HG03521 (cell line): ENCODE measurements at regions not wholly inside any gene's neighbourhood (a gene's known extent, or its start where the extent isn't known, plus 50 kb on each side); places are given as distances from the start of the nearest gene placed in this dataset.

ENCODE experiments used
- ATAC-seq: cut with Tn5 transposase; IDR thresholded peaks from one replicate; pipeline ENCODE4 v1.9.1; 2021; ENCODE audit warnings: mild to moderate bottlenecking, moderate library complexity; ENCODE audit not compliant: unreplicated experiment

DNA sequence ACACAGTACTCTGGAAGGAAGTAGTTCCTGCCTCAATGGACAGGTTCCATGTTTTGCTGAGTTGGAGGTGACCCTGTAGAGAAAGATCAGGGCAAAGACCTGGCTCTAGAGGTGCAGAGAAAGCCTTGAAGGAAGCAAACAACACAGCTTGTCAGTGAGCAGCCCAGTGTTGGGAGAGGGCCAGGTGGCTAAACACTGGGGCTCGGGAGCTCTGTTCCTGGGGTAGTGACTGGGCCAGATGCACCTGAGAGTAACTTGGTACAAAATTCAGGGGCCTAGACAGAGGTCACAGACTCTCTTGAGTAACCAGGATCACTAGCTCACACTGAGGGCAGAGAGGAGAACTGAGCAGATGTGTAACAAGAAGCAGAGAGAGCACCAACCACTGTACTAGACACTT is 138.4 kb upstream of the NALF2 start:
- ATAC-seq, result no peak

DNA sequence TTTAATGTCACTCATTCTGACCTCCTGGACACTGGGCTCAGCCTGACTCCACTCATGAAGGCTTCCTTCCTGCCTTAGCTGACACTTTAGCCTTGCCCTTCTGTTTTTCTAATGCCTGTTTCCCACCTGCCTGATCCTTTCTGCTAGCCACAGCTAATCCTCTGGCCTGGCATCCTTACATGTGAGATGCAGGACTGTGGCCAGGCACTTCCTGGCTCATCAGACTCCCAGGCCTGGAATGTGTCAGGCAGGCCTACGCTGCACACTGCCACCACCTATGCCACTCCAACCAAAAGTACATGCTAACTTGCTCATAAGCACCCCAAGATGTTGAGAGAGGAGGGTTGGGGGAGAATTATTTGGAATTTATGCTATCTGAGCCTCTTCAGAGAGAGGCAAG is 138.8 kb upstream of the NALF2 start:
- ATAC-seq, result no peak

DNA sequence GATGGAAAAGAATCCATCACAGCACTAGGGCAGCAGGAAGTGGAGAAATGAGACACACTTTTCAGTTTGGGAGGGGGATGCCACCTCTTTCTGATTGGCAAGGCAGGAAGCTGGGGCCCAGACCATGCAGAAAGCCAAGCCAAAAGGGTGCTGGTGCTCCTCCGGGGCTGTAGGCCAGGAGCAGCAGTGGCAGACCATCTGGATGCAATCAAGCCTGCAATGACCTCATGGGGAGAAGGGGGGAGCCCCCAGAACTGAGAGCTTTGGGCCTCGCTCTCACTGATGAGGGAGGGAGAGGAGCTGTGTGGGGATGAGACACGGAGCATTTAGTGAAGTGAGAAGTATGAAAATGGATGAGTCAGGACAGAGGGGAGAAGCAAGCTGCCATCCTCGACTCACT is 141.3 kb upstream of the NALF2 start:
- ATAC-seq, result no peak

DNA sequence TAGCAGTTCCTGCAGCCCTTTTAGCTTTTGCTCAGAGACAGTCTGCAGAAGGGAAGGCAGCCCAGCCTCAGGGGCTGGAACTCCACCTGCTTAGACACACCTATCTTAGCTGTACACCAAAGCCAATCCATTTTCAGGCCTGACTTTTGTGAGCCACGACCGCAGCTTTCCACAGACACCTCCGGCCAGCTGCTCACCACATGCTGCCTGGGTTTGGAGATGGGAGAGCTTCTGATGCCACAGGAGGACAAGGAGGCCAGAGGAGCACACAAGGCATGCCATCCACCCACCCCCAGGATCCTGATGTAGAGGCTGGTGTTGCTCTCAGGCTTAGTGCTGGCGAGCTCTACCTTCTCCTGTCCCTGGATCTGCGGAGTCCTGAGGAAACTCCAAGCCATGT is 141.8 kb upstream of the NALF2 start:
- no peak for ATAC-seq

DNA sequence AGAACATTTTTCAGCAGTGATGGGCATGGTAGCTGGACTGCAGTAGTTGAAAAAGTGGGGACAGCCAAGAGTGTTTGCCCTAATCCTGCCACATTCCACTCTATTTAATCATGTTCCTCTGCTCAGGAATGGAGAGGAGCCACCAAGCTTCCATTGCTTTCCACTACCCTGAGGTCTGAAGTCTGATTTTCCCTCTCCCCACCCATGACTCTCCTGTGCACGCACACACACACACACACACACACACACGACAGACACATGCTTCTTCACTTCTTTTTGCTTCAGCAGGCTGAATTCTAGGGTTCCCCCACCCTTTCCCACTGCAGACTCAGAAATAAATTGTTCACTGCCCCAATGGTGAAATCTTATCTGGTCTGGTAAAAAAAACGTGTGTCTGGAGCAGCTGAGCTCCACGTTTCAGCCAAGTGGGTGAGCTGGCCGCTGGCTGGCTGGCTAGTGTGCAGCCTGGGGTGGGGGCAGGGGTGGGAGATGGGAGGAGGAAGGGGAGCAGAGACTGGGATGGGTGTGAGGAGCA is 142.7 kb upstream of the NALF2 start:
- ATAC-seq, result no peak

DNA sequence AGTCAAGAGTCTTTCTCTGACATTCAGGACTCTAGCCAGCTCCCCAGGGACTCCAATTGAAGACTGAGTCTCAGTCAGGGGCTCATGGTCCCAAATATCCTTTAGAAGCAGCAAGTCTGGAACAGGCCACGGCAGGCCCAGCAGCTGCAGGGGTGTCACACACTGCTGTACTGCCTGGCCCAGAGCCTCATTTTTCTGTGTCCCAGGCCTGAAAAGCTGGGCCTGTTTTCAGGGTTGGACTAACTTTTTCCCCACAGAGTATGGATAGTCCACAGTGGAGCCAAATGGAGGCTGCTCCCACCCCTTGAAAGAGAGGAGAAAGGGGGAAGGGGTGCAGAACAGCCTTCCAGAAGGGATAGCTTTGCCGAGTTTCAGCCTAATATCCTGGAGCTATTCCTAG is 146.8 kb upstream of the NALF2 start:
- ATAC-seq, result no peak

DNA sequence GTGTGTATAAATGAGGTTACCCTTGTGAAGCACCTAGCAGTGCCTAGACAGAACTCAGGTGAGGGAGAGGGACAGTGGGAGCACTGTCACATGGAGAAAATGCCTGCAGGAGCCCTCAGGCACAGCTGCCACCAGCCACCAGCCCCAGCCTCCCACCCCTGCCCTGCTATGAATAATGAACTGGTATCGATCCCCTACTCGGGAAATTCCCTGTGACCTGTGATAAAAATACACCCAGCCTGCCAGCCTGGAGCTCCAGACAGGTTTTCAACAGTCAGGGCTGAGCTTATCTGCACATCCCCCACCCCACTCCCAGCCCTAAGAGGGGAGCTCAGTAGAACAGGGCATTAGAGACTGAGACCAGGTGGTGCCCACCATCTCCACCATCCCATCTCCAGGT is 159.6 kb upstream of the PJA1 start:
- ATAC-seq, result no peak

DNA sequence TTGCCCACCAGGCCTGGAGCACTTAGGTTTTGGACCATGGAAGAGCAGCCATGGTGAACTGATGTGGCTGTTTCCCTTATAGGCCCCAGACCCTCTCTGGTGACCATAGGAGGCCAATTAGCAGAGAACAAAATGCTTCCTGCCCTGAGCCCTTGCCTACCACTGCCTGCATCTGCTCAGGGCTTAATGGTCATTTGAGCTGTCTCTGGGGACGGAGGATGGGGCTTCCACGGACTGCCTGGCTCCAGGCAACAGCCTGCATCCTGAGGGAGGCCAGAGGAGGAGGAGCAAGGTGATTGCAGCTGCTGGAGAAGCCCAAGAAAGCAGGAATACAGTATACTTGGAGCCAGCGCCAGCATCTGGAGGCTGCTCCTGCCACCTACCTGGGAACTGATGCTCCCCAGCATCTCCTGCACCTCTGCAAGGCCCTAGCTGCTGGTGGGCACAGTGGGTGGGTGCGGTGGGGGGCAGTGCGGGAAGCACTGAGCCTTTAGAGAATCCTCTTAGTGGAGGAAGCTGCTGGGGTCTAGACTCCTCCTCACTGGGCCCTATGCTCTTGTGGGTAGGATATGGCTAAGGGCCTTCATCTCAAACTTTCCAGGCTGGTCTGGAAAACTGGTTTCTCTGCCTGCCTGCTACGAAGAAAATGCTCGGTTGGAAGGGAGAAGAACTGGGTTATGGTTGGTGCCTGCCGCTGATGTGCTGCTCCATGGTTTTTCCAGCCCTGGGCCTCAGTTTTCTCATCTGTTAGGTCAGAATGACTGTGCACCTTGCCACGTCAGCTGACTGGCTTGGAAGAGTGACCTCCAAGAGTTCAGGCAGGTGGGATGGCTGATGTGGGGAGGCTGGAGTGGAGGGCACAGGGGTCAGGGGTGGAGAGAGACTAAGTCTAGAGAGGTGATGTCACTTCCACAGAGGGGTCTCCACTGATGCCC is 158.8 kb upstream of the PJA1 start:
- ATAC-seq, result no peak

DNA sequence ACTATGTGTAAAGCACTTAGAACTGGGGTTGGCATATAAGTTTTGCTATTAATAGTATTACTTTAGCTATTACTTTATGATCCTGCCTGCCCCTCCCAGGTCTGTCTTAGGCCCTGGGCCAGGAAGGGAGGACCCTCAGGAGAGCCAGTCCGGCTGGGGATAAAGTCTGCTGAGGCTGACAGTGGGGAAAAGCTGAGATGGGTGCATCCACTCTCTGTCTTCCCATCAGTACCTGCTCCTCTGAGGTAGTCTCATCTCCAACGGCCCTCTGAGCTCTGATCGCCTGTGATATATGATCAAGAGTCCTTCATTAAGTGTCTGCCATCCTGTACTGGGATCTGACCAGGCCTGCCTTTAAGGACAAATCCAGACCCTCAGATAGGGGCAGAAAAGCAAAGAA is 156.5 kb upstream of the PJA1 start:
- ATAC-seq, result no peak

DNA sequence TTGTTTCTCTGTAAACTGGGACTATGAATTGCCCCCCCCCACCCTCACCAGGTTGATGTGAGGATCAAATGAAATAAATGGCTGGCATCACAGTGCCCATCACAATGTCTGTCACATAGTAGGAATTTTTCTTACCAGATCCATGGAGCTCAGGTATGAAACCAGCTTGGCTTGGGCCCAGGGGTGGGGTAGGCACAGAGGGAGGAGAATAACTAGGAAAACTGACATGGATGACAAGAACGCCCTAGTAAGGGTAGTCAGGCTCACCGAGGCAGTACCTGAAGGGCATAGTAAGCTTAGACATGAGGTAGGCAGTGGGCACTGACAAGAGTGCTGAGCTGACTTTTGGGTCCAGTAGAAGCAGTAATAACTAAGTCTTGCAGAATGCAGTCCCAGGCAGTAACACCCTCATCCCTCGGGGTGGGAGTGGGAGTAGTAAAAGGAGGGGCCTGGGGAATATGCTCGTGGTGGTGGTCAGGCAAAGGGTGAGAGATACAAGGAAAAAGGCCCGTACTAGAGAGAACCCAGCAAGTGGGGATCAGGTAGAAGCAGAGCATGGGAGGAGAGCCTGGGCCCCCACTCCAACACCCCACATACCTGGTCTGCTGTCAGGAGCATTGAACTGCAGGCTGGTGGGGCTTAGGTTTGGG is 155.9 kb upstream of the PJA1 start:
- ATAC-seq, result no peak

DNA sequence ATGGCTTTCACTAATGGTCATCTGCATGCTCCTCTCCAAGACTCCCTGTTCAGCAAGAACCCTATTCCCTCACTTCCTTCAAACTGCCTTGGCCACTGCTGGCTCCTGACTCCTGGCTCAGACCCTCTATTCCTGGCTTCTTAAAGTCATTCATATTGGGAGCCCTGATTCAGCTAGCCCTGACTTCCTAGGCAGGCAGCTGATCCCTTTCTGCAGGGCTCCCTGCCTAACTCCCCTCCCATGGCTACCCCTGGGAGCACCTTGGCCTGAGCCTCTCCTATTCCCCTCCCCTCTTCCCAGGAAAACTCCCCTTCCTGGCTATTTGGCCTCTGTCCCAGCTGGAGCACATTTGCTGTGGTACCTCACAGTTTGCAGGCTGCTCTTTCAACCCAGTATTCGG is 154.9 kb upstream of the PJA1 start:
- no peak for ATAC-seq

DNA sequence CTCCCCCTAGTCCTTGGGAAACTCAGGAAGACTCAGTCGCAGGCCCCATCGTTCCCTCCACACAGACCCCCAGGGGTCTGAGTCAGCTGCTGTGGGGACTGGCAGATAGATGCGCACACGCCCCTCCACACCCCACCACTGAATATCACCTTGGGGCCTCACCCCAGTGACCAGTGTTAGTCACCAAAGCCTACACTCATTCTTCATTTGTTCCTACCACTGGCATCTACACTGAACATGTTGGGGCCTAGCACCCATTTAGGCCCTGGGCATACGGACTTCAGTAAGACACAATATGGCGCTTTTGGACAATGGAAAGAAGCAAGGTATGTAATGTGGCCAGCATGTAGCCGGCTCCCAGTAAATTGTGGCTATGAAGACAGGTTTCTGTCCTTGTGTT is 154.1 kb upstream of the PJA1 start:
- ATAC-seq, result no peak

DNA sequence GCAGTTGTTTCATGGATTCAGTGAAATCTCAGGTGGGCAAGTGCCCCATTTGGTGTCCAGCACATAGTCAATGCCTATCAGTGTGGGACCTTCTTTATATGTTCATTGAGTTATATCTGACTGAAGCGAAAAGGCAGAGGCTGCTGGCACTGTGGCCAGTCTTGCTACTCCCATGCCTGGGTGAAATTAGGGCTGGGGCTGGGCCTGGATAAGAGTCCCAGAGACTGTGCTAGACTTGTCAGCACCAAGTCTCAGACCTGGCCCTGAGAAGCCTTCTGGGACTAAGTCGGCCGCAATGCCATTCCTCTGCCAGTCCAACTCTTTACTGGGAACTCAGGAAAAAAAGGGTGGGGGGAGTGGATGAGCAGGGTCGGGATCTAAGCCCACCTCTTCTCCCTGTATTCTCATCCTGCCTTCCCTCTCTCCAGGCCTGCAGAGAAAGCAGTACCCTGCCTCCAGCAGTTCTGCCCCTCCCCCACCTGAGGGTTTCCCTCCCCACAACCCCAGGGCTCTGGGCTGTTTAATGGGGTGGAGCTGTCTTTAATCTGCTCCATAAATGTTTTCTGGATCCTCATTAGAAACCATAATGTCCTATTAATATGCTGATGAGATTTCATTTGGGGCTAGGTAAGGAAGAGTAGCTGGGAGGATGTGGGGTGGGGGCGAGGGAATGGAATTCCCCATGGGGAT is 153.5 kb upstream of the PJA1 start:
- no peak for ATAC-seq

DNA sequence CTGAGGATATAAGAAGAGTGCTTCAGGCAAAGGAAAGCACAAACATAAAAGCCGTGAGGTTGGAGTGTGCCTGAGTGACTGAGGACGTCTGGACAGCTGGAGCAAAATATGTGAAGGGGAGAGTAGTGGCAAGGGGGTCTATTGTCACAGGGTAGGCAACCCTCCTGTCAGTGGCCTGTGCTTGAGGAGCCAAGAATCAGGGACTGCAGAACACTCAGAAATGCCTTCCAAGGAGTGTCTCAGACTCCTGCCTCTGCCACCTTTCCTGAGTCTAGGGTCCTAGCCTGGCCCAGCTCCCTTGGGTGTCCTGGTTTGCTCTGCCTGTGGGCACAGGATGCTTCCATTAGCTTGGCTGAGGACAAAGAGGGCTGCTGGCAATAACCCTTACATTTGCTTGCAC is 152.5 kb upstream of the PJA1 start:
- no peak for ATAC-seq

DNA sequence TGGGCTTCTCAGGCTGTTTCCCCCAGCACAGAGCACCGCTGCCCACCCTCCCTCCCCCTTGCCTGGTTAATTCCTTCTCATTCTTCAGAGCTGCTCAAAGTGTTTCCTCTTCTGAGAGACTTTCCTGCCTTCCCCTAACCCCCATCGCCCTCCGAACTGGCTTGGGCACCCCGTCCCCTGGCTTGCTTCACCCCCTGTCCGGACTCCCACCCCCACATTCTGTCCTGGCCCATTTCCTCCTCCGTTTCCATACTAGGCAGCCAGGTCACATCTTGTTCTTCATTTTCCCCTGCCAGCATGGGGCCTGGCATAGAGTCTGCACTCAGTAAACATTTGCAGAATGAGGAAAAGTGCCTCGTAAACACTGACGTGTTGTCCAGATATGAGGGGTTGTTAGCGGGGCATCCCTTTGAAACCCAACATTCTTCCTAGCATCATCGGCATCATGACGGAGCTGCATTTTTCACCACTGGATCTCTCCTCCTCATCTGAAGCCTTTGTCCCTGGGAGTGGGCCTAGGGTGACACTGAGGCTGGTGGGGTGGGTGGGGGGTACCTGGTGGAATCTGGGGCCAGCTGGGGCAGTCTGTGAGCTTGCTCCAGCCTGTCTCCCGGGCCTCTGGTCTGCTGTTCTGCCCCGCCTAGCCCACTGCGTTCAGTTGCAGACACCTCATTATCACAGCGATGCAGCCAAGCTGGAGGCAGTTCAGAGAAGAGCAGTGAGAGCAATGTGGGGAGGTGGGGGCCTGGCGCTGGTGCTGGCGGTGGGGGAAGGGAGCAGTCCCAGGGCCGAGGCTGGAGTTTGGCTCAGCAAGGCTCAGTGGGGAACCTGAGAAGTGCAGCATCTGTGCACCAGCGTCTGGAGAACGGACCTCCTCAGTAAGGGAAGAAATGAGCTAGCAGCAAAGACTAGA is 149.4 kb upstream of the PJA1 start:
- ATAC-seq, result no peak

DNA sequence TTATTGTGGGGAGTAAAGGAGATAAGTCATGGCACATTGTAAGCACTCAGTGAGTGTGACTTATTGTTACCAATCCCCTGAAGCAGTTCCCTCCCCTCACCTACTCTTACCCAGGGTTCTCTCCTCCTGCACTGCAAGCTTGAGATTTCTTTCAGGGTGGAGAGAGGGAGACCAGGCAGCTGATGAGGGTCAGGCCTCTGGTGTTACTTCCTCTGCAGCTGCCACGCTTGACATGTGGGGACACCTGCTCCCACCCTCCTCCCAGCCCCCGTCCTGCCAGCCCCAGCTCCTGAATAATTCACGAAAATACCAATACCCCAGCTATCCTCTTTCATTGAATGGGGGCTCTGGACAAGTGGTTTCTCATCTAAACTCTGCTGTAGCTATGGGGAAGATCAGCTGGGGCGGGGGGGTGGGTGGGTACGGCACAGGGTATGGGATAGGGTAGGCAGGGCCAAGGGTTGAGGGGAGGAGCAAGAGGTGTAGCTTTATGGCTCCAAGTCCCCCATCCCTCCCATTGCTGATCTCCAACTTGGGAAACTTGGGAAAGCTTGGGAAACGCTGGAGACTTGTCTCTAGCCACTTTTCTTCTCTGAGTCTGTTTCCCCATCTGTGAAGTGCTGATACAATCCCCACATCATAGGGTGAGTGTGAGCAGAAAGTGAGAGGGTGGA is 148.5 kb upstream of the PJA1 start:
- no peak for ATAC-seq

DNA sequence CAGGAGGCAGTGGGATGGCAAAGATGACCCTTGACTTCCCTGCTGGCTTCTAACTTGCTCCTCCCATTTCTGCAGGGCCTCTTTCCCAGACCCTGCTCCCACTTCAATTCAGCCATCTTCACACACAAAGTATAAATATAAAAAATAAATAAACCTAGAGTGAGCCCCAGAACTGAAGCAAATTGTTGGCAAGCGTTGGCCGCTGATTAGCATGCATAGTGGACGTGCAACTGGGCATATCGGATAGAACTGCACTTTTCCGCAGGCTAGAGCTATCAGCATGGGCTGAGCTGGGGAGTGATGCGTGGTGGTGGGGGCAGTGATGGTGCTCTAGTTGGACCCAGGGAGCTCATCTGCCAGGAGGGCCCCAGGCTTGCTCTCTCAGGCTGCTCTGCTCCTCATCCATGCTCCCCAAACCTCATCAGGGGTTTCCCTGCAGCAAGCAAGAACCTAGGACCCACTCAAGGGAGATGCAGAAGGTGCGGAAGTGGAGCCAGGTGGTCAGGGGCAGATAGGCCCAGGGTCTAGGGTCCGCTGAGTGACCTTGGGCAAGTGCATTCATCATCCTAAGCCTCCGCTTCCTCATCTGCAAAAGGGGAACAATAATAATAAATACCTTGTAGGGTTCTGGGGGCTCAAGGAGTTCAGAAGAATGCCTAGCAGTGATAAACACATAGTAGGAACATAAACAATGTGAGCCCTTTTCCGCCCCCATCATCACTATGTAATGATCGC is 146.8 kb upstream of the PJA1 start:
- no peak for ATAC-seq

DNA sequence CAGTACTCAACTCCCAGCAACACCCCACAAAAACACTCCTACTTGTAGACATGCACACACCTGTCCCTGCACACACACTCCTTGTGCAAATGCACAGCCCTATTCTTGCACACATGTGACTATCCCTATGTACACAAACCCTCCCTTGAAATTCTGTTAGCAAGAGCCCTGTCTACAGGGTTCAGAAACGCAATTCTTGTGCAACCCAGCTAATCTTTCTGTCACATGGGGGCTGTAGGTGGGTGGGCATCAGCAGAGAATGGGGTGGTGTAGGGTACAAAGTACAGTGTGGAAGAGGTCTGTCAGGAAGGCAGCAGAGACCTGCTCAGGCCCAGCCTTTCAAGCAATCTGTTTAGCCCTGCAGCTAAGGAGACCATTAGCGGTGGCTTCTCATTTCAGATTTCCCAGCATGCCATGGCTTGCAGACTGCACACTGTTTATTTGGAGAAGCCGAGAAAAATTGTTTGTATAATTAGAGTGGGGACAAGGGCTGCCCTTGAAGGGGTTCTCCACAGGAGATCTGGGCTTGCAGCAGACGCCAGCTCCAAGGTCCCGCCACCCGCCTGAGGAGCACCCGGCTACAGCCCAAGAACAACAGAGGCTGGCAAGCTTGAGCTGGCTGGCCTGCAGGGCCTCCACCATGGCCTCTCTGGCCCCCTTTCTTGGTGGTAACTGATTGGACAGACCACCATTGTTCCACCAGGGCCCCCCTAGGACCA is 144.0 kb upstream of the PJA1 start:
- no peak for ATAC-seq

DNA sequence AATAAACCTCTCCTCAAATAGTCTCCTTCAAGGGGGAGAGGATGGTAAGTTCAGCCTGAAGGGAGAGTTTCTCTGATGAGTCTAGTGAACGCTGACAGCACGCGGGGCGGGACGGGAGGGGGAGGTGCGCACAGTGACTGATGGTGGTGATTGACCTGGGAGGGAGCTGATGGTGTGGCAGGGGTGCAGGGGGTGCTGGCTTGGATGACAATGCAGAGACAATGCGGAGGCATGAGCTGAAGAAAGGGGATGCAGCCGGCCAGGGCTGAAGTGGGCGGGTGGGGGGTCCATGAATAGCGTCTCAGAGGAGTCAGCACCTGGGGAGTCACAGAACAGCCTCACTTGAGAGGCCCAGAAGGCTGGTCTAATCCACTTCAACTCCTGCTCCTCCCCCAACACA is 142.5 kb upstream of the PJA1 start:
- ATAC-seq, result no peak
